ENCODE measurements at regions not wholly inside any gene's neighbourhood (a gene's known extent, or its start where the extent isn't known, plus 50 kb on each side); places are given as distances from the start of the nearest gene placed in this dataset.

DNA sequence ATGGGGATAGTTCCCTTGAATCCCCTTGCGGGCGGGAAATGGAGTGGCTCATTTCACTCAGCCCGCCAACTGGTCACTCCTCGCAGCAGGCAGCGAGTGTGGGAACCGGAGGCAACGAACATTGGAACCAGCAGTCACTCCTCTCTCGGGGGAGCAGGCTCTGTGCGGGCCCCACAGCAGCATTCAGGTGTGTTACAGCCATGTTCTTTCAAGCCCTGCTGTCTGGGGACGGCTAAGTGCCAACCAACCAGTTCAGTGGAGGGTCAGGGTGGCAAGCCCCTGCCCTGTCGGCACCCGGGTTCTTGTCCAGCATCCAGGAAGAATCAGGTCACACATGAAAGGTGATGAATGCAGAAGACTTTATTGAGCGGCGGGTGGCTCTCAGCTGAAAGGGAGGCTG, 370.5 kb downstream of the NUF2 start:
- H4K20me1 ChIP-seq (ENCODE audit: insufficient read depth, low read length): no peaks in the 10 kb centered on the region
- no peak overlapping the region for H3K4me3 ChIP-seq (ENCODE audit: insufficient read depth, low read length)
- no peak overlapping the region for H2AFZ ChIP-seq (ENCODE audit: low read length)
- no peaks in the 10 kb centered on the region for H3K9me3 ChIP-seq (ENCODE audit: low read depth, low read length)
- no peaks in the 10 kb centered on the region for H3K4me1 ChIP-seq (ENCODE audit: insufficient read depth, low read length)
- no peaks in the 10 kb centered on the region for H3K79me2 ChIP-seq (ENCODE audit: insufficient read depth, low read length)
- no peaks in the 10 kb centered on the region for H3K36me3 ChIP-seq (ENCODE audit: insufficient read depth, low read length)
- H3K27ac ChIP-seq (ENCODE audit: low read depth, low read length): no peak overlapping the region
- no peak overlapping the region for H3K4me2 ChIP-seq (ENCODE audit: insufficient read depth, low read length)
- DNase-seq (ENCODE audit: insufficient read length, low spot score, missing footprints): no peak
- no peaks in the 10 kb centered on the region for H3K27me3 ChIP-seq (ENCODE audit: insufficient read depth, low read length)
- TF ChIP-seq, protein P1, sequence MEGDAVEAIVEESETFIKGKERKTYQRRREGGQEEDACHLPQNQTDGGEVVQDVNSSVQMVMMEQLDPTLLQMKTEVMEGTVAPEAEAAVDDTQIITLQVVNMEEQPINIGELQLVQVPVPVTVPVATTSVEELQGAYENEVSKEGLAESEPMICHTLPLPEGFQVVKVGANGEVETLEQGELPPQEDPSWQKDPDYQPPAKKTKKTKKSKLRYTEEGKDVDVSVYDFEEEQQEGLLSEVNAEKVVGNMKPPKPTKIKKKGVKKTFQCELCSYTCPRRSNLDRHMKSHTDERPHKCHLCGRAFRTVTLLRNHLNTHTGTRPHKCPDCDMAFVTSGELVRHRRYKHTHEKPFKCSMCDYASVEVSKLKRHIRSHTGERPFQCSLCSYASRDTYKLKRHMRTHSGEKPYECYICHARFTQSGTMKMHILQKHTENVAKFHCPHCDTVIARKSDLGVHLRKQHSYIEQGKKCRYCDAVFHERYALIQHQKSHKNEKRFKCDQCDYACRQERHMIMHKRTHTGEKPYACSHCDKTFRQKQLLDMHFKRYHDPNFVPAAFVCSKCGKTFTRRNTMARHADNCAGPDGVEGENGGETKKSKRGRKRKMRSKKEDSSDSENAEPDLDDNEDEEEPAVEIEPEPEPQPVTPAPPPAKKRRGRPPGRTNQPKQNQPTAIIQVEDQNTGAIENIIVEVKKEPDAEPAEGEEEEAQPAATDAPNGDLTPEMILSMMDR (IDR thresholded peaks at IDR 0.05; ENCODE audit: extremely low read depth, low read depth, low read length): no peak

DNA sequence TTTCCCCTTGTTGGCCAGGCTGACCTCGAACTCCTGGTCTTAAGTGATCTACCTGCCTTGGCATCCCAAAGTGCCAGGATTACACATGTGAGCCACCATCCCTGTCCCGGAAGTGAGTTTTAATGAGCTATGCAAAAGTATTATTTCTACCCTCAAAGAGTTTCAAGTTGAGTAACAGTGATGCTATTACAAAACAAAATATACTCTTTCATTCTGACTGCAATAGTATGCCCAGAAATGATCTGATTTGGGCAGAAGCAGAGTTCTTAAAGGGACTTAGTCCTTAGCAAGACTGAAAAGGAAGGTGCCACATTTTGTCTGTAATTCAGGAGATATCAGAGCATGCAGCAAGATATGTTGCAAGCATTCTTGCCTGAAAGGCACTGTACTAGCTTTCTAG, 375.4 kb downstream of the NUF2 start:
- Histone ChIP-seq H2AFZ (ENCODE audit: low read length) (no peak overlapping the region), H3K9me3 (ENCODE audit: low read depth, low read length) (no peaks in the 10 kb centered on the region), H3K79me2 (ENCODE audit: insufficient read depth, low read length) (no peaks in the 10 kb centered on the region), H3K27me3 (ENCODE audit: insufficient read depth, low read length) (no peaks in the 10 kb centered on the region), H3K27ac (ENCODE audit: low read depth, low read length) (no peak overlapping the region), H3K4me3 (ENCODE audit: insufficient read depth, low read length) (no peak overlapping the region), H3K36me3 (ENCODE audit: insufficient read depth, low read length) (no peaks in the 10 kb centered on the region), H3K4me1 (ENCODE audit: insufficient read depth, low read length) (no peaks in the 10 kb centered on the region), H4K20me1 (ENCODE audit: insufficient read depth, low read length) (no peaks in the 10 kb centered on the region), H3K4me2 (ENCODE audit: insufficient read depth, low read length) (no peak overlapping the region)
- TF ChIP-seq, protein P1 (IDR thresholded peaks at IDR 0.05; ENCODE audit: extremely low read depth, low read depth, low read length): no peak
- no peak for DNase-seq (ENCODE audit: insufficient read length, low spot score, missing footprints)

DNA sequence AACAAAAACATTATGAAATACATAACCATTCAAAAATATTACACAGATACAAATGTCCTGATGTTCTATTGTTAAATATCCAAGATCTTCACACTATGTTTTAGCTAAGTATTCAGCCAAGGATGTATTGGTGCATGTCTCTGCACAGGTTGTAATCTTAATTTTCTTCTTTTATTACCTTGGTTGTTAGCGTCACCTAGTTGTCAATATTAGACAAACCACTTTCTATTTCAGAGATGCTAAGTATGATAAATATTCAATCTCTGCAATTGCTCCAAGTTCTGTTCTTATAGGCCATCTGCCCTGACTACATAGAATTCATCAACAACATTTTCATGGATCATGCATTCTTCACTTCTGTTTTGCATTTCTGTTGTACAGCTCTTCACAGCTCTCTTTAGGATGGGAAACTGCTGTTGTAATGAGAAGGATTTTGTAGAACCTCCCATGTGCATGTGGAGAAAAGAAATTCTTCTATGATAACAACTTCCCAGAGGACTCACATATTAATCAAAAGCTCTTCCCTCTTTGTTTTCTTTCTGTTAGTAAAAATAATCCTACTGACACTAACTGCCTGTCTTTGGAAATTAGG, 380.1 kb downstream of the NUF2 start:
- Histone ChIP-seq H3K27me3 (ENCODE audit: insufficient read depth, low read length) (no peaks in the 10 kb centered on the region), H3K4me3 (ENCODE audit: insufficient read depth, low read length) (no peak overlapping the region), H3K4me1 (ENCODE audit: insufficient read depth, low read length) (no peaks in the 10 kb centered on the region), H3K79me2 (ENCODE audit: insufficient read depth, low read length) (no peaks in the 10 kb centered on the region), H4K20me1 (ENCODE audit: insufficient read depth, low read length) (no peaks in the 10 kb centered on the region), H3K27ac (ENCODE audit: low read depth, low read length) (no peak overlapping the region), H3K4me2 (ENCODE audit: insufficient read depth, low read length) (no peak overlapping the region), H2AFZ (ENCODE audit: low read length) (no peak overlapping the region), H3K36me3 (ENCODE audit: insufficient read depth, low read length) (no peaks in the 10 kb centered on the region), H3K9me3 (ENCODE audit: low read depth, low read length) (no peaks in the 10 kb centered on the region)
- TF ChIP-seq, protein P1 (IDR thresholded peaks at IDR 0.05; ENCODE audit: extremely low read depth, low read depth, low read length): no peak
- no peak for DNase-seq (ENCODE audit: insufficient read length, low spot score, missing footprints)

DNA sequence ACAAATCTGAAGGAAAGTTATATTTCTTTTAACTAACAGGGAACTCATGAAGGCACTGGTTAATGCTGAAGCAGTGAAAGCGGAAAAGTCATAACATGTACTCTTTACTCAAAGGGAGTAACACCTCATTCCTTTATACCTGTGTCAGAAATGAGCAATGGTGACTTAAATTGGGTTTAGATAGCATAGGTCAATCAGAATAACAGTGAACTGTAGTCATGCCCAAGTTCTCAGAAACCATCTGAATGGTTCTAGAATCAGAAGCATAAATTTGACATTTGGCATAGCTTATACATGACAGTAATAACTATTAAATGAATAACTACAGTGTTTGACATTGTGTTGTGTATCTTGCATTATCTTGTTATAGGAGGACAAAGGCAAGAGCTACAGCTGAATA, 382.0 kb downstream of the NUF2 start:
- Histone ChIP-seq H2AFZ (ENCODE audit: low read length) (no peak overlapping the region), H3K36me3 (ENCODE audit: insufficient read depth, low read length) (no peaks in the 10 kb centered on the region), H4K20me1 (ENCODE audit: insufficient read depth, low read length) (no peaks in the 10 kb centered on the region), H3K27ac (ENCODE audit: low read depth, low read length) (no peak overlapping the region), H3K4me2 (ENCODE audit: insufficient read depth, low read length) (no peak overlapping the region), H3K27me3 (ENCODE audit: insufficient read depth, low read length) (no peaks in the 10 kb centered on the region), H3K4me3 (ENCODE audit: insufficient read depth, low read length) (no peak overlapping the region), H3K4me1 (ENCODE audit: insufficient read depth, low read length) (no peaks in the 10 kb centered on the region), H3K79me2 (ENCODE audit: insufficient read depth, low read length) (no peaks in the 10 kb centered on the region), H3K9me3 (ENCODE audit: low read depth, low read length) (no peaks in the 10 kb centered on the region)
- TF ChIP-seq, protein P1 (IDR thresholded peaks at IDR 0.05; ENCODE audit: extremely low read depth, low read depth, low read length): no peak
- DNase-seq (ENCODE audit: insufficient read length, low spot score, missing footprints): no peak
